ENCODE measurements at regions not wholly inside any gene's neighbourhood (a gene's known extent, or its start where the extent isn't known, plus 50 kb on each side); places are given as distances from the start of the nearest gene placed in this dataset.
A peak's percentile ranks its signal among the peaks of the same experiment; 100 is the strongest.

- DNase-seq (ENCODE audit: low read depth) = no peak
These were observed 97.2 kb upstream of the ADRA2C start for GRCh38 chr4:3668825-3669552.

- no peak for DNase-seq (ENCODE audit: low read depth)
These were observed 98.9 kb upstream of the ADRA2C start for GRCh38 chr4:3667258-3667657.

GRCh38 chr4:3666263-3666662 lies 99.9 kb upstream of the ADRA2C start:
- no peak for DNase-seq (ENCODE audit: low read depth)

- DNase-seq (ENCODE audit: low read depth) = no peak
These were observed 100.8 kb upstream of the ADRA2C start for GRCh38 chr4:3665360-3665891.

- DNase-seq (ENCODE audit: low read depth) = no peak
These were observed 102.4 kb upstream of the ADRA2C start for GRCh38 chr4:3663791-3664190.

GRCh38 chr4:3662516-3662915 lies 103.7 kb upstream of the ADRA2C start:
- no peak for DNase-seq (ENCODE audit: low read depth)

- no peak for DNase-seq (ENCODE audit: low read depth)
These were observed 104.2 kb upstream of the ADRA2C start for GRCh38 chr4:3661989-3662388.

GRCh38 chr4:3660928-3661515 lies 105.2 kb upstream of the ADRA2C start:
- DNase-seq (ENCODE audit: low read depth) = no peak

- DNase-seq (ENCODE audit: low read depth) = no peak
These were observed 105.9 kb upstream of the ADRA2C start for GRCh38 chr4:3660086-3660927.

GRCh38 chr4:3659131-3659530 lies 107.1 kb upstream of the ADRA2C start:
- DNase-seq (ENCODE audit: low read depth) = no peak

- no peak for DNase-seq (ENCODE audit: low read depth)
These were observed 107.7 kb upstream of the ADRA2C start for GRCh38 chr4:3658530-3658913.

- DNase-seq (ENCODE audit: low read depth) = peak; percentile 98
These were observed 108.2 kb upstream of the ADRA2C start for GRCh38 chr4:3657902-3658529.

- DNase-seq (ENCODE audit: low read depth) = peak; percentile 18
These were observed 109.5 kb upstream of the ADRA2C start for GRCh38 chr4:3656416-3657356.

GRCh38 chr4:3655963-3656362 lies 110.2 kb upstream of the ADRA2C start:
- DNase-seq (ENCODE audit: low read depth) = peak; percentile 67

GRCh38 chr4:3655485-3655884 lies 110.7 kb upstream of the ADRA2C start:
- no peak for DNase-seq (ENCODE audit: low read depth)

GRCh38 chr4:3654036-3654807 lies 112.0 kb upstream of the ADRA2C start:
- DNase-seq (ENCODE audit: low read depth) = no peak

- no peak for DNase-seq (ENCODE audit: low read depth)
These were observed 113.6 kb upstream of the ADRA2C start for GRCh38 chr4:3652586-3652985.

- DNase-seq (ENCODE audit: low read depth) = no peak
These were observed 114.8 kb upstream of the ADRA2C start for GRCh38 chr4:3651267-3651845.

GRCh38 chr4:3649491-3649890 lies 116.7 kb upstream of the ADRA2C start:
- DNase-seq (ENCODE audit: low read depth) = no peak

GRCh38 chr4:3648731-3649130 lies 116.5 kb upstream of the LRPAP1 start:
- no peak for DNase-seq (ENCODE audit: low read depth)

All from EH (cell line).